Duodenal mucosa (tissue), 2 donors: ENCODE measurements at regions not wholly inside any gene's neighbourhood (a gene's known extent, or its start where the extent isn't known, plus 50 kb on each side); places are given as distances from the start of the nearest gene placed in this dataset.
"Not testable (repeated sequence)": the region's sequence is repeated elsewhere in the genome, so short reads cannot be mapped to it uniquely, and the experiment has no call there.

ENCODE experiments used
- H3K27ac ChIP-seq: one replicate; pipeline ENCODE4 v1.7.0; 2013; ENCODE audit warnings: low read depth, low read length
- H3K27me3 ChIP-seq, 2 donors: one replicate each; pipeline ENCODE4 v1.7.0; 2013; ENCODE audit warnings: low read length in 2 of 2, control low read depth in 1 of 2; ENCODE audit not compliant: insufficient read depth in 2 of 2, control insufficient read depth in 1 of 2
- H3K36me3 ChIP-seq, 2 donors: one replicate each; pipeline ENCODE4 v1.7.0; 2013; ENCODE audit warnings: low read length in 2 of 2, control low read depth in 1 of 2; ENCODE audit not compliant: insufficient read depth in 2 of 2, control insufficient read depth in 1 of 2
- H3K4me1 ChIP-seq, 2 donors: one replicate each; pipeline ENCODE4 v1.7.0; 2013; ENCODE audit warnings: low read length in 2 of 2, control low read depth in 1 of 2; ENCODE audit not compliant: insufficient read depth in 2 of 2, control insufficient read depth in 1 of 2
- H3K4me3 ChIP-seq, 2 donors: one replicate each; pipeline ENCODE4 v1.7.0; 2013; ENCODE audit warnings: low read length in 2 of 2, low read depth in 1 of 2
- H3K9ac ChIP-seq, 2 donors: one replicate each; pipeline ENCODE4 v1.7.0; 2013; ENCODE audit warnings: low read length in 2 of 2, low read depth in 1 of 2
- H3K9me3 ChIP-seq, 2 donors: one replicate each; pipeline ENCODE4 v1.7.0; 2013; ENCODE audit warnings: low read length in 2 of 2, control low read depth in 1 of 2; ENCODE audit not compliant: control insufficient read depth in 1 of 2

DNA sequence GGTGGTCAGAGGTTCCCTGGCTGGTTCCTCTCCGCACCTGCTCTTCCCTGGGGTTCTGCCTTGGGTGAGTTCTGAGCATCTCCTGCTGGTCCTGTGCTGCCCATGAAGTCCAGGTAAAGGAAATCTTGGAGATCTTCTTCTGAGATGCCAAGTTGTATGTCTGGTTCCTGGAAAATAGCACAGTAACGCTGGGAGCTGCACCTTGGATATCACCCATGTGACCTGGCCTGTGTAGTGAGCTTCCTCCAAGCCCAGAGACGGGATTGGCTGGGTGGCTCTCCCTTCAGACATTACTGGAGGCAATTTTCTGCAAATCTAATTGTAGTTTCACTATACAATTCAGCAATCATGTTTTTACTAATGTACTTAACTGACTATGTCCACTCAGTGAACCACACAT, 1281.1 kb downstream of the TMEM121 start:
- no peak overlapping the region for H3K4me3 ChIP-seq
- H3K36me3 ChIP-seq: no peaks in the 10 kb centered on the region
- no peak overlapping the region for H3K9ac ChIP-seq
- H3K27ac ChIP-seq: no peak overlapping the region
- peaks cover 0 to 8% of the 10 kb centered on the region in 2 donors for H3K4me1 ChIP-seq
- no peaks in the 10 kb centered on the region for H3K9me3 ChIP-seq
- H3K27me3 ChIP-seq: peaks cover 0 to 5% of the 10 kb centered on the region in 2 donors

DNA sequence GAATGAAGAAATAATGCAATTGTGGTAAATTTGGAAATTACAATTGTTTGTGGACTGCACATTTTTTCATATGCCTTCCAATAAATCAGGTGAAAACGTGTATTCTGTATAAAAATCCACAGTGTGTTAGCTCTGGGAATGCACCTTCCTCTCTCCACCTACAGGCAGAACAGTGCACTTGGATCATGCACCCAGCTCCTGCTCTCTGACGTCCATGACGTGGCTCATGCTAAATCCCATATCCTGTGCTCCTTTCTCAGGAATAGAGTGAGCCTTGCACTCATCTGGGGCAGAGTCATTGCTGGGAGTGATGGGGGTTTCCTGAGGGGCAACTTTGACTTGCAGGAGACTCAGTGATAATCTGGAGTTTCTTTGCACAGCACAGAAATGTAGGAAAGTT, 1282.1 kb downstream of the TMEM121 start:
- Histone ChIP-seq H3K9me3 (no peaks in the 10 kb centered on the region), H3K27me3 (peaks cover 0 to under 1% of the 10 kb centered on the region in 2 donors), H3K4me1 (peaks cover 0 to 8% of the 10 kb centered on the region in 2 donors), H3K27ac (no peak overlapping the region), H3K36me3 (no peaks in the 10 kb centered on the region), H3K9ac (no peak overlapping the region), H3K4me3 (no peak overlapping the region)

DNA sequence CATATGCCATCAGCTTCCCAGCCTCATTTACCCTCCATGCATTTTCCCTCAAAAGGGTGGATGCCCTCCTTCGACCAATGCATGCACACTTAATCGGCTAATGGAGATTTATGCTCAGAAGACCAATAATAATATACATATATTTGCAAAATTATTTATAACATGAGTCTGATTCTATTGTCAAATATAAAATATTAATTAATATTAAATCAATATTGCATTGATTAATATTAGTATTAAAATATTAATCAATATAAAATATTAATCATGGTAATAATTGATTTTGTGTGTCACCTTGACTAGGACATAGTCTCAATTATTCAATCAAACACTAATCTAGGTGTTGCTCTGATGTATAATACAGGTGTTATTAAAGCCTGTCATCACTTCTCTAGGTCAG, 1282.5 kb downstream of the TMEM121 start:
- Histone ChIP-seq H3K36me3 (no peaks in the 10 kb centered on the region), H3K9ac (no peak overlapping the region), H3K27me3 (no peaks in the 10 kb centered on the region), H3K4me1 (peaks cover 0 to 8% of the 10 kb centered on the region in 2 donors), H3K27ac (no peak overlapping the region), H3K9me3 (no peaks in the 10 kb centered on the region), H3K4me3 (no peak overlapping the region)

DNA sequence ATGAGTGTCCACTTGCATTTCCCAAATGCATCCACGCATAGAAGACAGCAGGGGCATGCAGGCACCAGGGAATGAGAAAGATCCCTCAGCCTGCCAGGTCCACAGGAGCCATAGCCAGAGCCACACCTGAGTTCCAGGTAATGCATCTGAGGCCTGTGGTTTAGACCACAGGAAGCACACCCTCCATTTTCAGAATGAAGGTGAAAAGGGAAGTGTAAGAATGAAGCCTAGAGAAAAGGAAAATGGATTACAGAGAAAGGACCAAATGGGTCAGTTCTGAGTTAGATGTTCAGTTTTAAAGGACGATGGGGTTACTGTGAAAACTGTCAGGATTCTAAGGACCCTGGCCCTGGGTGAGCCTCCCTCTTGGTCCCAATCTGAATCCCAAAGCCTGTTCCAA, 1283.2 kb downstream of the TMEM121 start:
- Histone ChIP-seq H3K4me1 (peaks cover 0 to 8% of the 10 kb centered on the region in 2 donors), H3K36me3 (no peaks in the 10 kb centered on the region), H3K27me3 (no peaks in the 10 kb centered on the region), H3K27ac (no peak overlapping the region), H3K9me3 (no peaks in the 10 kb centered on the region), H3K9ac (no peak overlapping the region), H3K4me3 (no peak overlapping the region)

DNA sequence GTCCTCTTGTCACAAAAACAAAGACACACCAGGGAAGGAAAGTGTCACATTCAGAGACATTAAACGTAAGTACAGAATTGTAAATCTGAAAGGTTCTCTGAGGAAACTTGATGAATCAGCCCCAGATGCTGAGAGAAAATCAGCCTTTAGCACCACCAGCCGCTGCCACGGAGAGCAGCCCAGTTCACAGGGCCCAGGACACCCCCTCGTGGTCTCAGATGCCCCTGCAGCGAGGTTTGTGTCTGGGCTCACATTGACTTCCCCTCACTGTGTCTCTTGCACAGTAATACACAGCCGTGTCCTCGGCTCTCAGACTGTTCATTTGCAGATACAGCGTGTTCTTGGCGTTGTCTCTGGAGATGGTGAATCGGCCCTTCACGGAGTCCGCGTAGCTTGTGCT, 1283.8 kb downstream of the TMEM121 start:
- not testable (repeated sequence) for H3K4me3 ChIP-seq, H3K27ac ChIP-seq, H3K4me1 ChIP-seq, H3K27me3 ChIP-seq, H3K36me3 ChIP-seq, H3K9me3 ChIP-seq, H3K9ac ChIP-seq

DNA sequence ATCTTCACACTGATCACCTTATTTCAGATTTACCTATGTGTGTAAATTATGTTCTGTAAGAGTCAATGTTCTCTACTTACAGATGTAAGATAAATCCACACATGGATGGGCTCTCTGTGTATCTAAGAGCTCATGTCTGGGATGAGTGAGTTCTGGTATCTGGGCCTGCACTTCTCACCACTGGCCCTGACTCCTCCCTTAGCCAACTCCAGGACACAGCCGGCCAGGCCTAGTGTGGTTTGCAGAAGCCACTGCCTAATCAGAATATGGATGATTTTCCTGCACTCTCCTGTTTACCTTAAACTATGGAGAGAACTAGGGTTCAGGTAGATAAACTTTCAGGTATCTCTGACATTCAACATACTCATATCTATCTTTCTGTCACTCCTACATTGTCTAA, 1284.8 kb downstream of the TMEM121 start:
- no peak overlapping the region for H3K4me3 ChIP-seq
- H3K4me1 ChIP-seq: peaks cover 0 to 8% of the 10 kb centered on the region in 2 donors
- H3K36me3 ChIP-seq: no peaks in the 10 kb centered on the region
- H3K27ac ChIP-seq: no peak overlapping the region
- no peak overlapping the region for H3K9ac ChIP-seq
- H3K9me3 ChIP-seq: no peaks in the 10 kb centered on the region
- H3K27me3 ChIP-seq: no peaks in the 10 kb centered on the region

DNA sequence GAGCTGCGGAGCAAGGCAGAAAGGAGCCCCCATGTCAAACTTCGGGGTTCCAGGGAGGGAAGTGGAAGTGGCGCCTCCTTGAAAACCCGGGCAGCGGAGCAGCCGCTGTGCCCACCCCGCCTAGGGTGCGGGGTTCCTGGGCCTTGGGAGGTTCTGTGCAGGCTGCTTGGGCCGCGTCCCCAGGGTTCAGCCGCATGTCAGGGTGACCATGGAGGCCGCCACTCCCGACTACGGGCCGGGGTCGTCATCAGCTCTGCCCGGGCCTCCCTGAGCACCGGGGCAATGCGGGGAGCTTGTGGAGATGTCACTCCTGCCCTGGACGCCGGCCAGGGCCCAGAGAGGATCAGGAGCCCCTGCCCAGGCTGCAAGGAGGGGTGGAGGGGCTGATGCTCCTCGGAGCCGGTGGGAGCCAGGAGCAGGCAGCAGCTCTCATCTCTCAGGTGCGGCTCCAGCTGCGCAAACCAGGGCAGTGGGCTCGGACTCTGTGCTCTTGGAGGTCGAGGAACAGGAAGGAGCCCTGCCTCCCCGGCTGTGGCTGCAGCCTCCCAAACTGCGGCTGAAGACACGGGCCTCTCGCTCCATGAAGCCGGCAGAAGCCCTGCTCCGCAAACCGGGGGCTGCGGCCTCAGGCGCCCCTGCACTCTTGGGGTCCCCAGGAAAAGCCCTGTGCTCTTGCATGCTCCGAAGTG, 1286.5 kb downstream of the TMEM121 start:
- no peak overlapping the region for H3K9ac ChIP-seq
- H3K36me3 ChIP-seq: no peaks in the 10 kb centered on the region
- peaks cover 0 to 8% of the 10 kb centered on the region in 2 donors for H3K4me1 ChIP-seq
- no peaks in the 10 kb centered on the region for H3K9me3 ChIP-seq
- H3K27ac ChIP-seq: no peak overlapping the region
- no peak overlapping the region for H3K4me3 ChIP-seq
- H3K27me3 ChIP-seq: no peaks in the 10 kb centered on the region

DNA sequence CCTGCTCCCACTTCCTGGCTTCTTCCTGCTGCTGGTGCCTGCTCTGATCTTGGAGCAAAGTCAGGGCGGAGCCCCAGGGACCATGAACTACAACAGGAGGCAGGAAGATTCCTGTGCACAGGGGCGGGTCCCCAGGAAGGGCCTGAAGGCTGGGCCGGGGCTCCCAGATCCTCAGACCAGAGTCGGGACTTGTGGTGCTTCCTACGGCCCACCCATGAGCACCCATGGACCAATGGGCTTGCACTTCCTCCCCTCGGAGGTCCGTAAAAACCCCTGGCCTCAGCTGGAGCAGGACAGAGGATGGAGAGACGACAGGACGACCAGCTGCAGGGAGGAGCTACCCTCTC, 1287.1 kb downstream of the TMEM121 start:
- no peak overlapping the region for H3K9ac ChIP-seq
- no peak overlapping the region for H3K27ac ChIP-seq
- H3K9me3 ChIP-seq: no peaks in the 10 kb centered on the region
- no peaks in the 10 kb centered on the region for H3K27me3 ChIP-seq
- no peak overlapping the region for H3K4me3 ChIP-seq
- no peaks in the 10 kb centered on the region for H3K36me3 ChIP-seq
- peaks cover 0 to 8% of the 10 kb centered on the region in 2 donors for H3K4me1 ChIP-seq

DNA sequence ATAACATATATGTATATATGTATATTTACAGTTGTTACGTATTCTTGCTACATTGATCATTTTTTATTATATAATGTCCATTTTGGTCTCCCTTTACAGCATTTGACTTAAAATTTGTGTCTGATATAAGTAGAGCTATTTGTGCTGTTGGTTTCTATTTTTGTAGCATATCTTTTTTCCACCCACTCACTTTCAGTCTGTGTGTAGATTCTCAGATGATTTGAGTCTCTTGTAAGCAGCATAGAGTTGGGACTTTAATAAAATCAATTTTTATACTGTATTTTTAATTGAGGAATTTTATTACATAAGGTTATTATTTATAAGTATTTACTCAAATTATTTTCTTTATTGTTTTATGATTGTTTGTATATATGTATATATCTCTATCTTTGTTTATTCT, 1293.7 kb downstream of the TMEM121 start:
- no peaks in the 10 kb centered on the region for H3K36me3 ChIP-seq
- no peaks in the 10 kb centered on the region for H3K27me3 ChIP-seq
- H3K9me3 ChIP-seq: no peaks in the 10 kb centered on the region
- H3K4me1 ChIP-seq: no peaks in the 10 kb centered on the region
- no peak overlapping the region for H3K4me3 ChIP-seq
- no peak overlapping the region for H3K27ac ChIP-seq
- no peak overlapping the region for H3K9ac ChIP-seq

DNA sequence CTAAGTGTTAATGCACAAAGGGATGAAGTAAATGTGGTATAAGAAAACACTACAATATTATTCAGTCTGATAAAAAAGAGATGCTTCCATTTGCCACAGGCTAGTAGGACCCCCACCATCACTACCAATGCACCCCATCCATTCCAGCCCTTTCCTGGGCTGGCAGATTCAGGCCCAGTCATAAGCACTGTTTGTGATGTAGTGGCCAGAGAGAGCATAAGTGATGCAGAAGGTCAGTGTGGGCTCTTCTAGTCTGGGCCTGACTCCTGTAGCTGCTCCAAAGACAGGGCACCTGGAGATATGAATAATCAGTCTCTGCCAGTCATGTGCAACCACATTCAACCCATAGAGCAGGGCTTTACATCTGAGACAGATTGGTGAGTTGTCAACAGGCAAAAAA, 1294.7 kb downstream of the TMEM121 start:
- H3K27me3 ChIP-seq: no peaks in the 10 kb centered on the region
- H3K4me3 ChIP-seq: no peak overlapping the region
- no peaks in the 10 kb centered on the region for H3K9me3 ChIP-seq
- H3K9ac ChIP-seq: no peak overlapping the region
- no peaks in the 10 kb centered on the region for H3K36me3 ChIP-seq
- H3K4me1 ChIP-seq: no peaks in the 10 kb centered on the region
- no peak overlapping the region for H3K27ac ChIP-seq

DNA sequence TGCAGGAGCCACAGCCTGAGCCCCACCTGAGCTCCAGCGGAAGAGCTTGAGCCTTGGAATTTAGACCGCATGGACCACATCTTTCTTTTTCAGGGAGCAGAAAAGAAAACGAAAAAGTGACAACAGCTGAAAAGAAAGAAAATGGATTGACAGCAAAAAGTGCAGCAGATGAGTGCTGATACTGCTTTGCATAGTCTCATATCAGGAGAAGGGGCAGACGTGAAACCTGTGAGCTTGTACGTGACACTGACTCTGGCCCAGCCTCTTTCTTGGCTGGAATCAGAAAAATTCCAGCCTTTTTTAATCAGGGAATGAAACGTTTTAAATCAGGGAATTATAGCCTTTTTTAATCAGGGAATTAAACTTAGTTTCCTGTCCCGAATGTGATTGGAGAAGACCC, 1296.5 kb downstream of the TMEM121 start:
- Histone ChIP-seq H3K36me3 (no peaks in the 10 kb centered on the region), H3K9ac (no peak overlapping the region), H3K27me3 (no peaks in the 10 kb centered on the region)

More for the DNA sequence above, 1296.5 kb downstream of the TMEM121 start:
- Histone ChIP-seq H3K27ac (no peak overlapping the region), H3K4me3 (no peak overlapping the region), H3K9me3 (no peaks in the 10 kb centered on the region), H3K4me1 (no peaks in the 10 kb centered on the region)
